NCI-H2227 treated with DMSO at 0.1 percent for 48 hours (cell line): ENCODE measurements at regions not wholly inside any gene's neighbourhood (a gene's known extent, or its start where the extent isn't known, plus 50 kb on each side); places are given as distances from the start of the nearest gene placed in this dataset.
A peak's percentile ranks its signal among the peaks of the same experiment; 100 is the strongest.

ENCODE experiments used
- DNase-seq: peaks from one replicate; lab custom pipeline; 2025; lab: John Stamatoyannopoulos, UW

GRCh38 chr17:72578817-72579470, 458.1 kb downstream of the SOX9 start:
- no peak for DNase-seq

DNA sequence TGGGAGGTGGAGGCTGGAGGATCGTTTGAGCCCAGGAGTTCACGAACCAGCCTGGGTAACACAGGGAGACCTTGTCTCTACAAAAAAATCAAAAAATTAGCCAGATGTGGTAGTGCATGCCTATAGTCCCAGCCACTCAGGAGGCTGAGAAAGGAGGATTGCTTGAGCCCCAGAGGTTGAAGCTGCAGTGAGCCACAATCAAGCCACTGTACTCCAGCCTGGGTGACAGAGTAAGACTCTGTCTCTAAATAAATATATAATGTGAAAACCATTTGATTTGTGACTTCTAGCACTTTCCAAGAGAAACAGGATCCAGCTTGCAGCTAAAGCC, 459.1 kb downstream of the SOX9 start:
- DNase-seq: no peak

DNA sequence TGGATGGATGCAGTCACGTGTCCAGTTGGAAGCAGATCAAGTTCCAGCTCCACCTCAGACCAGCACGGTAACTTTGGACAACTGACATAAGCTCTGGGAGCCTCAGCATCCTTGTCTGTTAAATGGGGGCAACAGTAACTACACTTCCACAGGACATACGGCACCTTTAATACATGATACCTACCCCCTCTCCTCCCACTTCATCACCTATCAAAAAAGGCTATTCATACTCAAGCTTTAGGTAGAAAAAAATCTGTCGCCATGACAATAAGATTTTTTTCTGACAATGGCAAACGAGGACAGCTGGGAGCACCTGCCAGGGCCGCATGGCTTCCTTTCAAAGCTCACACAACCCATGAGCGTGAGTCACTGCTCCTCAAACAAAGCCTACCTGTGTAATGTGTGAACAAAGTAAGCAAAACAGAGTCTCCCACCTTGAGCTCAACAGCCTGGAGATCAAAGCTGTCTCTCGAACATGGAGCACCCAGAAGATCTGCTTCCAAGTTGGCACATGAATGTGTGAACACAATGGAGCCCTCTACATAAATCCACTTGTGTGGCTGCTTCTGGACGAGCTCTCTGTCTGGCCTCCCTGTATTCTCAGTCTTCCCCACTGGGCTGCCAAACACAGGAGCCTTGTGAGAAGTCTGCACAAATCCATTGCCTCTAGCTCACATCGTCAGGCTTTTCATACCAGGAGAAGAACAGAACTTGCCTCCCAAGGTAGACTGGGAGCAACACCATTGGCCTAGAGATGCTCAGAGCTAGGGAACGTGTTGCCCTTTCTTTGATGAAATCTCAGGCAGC, 459.7 kb downstream of the SOX9 start:
- DNase-seq: no peak

GRCh38 chr17:72587156-72587555, 466.3 kb downstream of the SOX9 start:
- no peak for DNase-seq

DNA sequence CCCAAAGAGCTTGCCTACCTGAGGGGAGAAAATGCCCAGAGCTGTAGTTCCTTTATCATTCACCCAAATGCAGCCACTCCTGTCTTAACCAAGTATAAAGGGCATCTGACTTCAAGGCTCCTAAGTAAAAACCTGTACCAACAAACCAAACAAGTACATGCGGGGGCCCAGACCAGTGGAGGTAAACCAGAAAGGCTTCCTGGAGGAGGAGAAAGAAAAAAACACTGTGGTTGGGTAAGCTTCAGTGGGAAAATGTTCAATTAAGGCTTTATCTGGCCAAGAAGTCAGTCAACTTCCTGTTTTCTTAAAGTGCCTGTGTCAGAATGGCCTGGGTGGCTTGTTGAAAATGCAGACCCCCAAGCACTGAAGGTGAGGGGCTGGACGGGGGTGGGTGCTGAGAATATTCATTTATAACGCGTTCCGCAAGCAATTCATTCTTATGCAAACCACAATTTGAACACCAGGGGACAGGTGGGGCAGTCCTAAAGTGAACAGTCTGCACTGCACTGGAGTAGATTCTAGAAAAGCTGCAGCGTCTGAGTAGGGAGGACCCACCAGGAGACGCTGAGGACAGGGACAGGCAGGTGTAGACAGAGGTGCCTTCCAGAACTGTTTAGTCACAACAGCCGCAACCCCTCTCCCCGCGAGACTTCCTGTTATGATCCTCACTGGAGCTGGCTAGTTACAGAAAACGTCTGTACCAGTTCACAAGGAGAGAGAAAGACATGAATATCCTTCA, 467.1 kb downstream of the SOX9 start:
- no peak for DNase-seq

DNA sequence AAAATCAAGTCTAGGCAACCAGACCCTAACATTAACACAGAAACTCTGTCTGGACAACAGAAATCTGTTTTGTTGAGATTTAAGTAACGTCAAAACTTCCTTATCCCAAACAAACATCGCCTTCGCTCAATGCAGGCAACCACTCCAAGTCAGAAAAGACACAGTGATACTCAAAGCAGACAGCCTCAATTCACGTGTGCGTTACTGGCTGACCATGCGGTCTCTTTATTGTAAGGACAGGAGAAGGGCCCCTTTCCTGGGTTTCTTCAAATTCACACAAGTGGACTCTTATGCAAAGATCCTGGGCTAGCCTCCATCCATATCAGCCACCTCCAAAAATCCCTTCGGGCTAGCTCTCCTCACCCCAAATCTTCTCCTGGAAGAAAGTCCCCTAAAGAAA, 467.7 kb downstream of the SOX9 start:
- DNase-seq: no peak

DNA sequence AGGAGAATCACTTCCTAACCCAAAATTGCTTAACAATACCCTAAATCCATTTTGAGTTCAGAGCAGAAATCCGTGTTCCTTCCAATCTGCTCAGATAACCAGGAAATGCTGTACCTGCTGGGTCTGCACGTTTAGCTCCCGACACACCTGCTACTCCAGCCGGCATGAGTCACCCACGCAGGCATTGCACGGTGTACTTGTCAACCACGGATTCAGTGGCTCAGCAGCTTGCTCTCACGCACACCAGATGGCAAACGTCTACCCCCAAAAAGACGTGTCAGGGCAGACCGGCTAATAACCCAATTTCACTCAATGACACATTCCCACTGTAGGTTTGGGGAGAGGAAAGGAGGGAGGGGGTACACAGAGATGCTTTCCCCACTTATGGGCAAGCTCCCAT, 468.1 kb downstream of the SOX9 start:
- DNase-seq: no peak

DNA sequence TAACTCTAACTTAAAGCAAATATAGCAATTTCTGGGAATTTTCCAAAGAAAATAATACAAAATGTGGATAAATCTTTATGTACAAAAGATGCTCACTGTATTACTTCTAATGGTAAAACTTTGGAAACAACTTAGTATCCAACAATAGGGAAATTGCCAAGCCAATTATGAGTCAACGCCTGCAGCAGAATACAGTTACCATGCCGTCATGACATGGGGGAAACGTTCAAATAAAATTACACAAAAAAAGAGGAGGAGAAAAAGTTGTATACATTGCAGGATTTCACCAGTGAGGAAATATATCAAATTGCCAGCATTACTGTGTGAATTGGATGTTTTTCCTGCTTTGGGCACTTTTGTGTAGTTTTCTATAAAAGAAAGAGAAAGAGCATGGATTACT, 469.6 kb downstream of the SOX9 start:
- no peak for DNase-seq

GRCh38 chr17:72590882-72591281, 470.1 kb downstream of the SOX9 start:
- DNase-seq: no peak

DNA sequence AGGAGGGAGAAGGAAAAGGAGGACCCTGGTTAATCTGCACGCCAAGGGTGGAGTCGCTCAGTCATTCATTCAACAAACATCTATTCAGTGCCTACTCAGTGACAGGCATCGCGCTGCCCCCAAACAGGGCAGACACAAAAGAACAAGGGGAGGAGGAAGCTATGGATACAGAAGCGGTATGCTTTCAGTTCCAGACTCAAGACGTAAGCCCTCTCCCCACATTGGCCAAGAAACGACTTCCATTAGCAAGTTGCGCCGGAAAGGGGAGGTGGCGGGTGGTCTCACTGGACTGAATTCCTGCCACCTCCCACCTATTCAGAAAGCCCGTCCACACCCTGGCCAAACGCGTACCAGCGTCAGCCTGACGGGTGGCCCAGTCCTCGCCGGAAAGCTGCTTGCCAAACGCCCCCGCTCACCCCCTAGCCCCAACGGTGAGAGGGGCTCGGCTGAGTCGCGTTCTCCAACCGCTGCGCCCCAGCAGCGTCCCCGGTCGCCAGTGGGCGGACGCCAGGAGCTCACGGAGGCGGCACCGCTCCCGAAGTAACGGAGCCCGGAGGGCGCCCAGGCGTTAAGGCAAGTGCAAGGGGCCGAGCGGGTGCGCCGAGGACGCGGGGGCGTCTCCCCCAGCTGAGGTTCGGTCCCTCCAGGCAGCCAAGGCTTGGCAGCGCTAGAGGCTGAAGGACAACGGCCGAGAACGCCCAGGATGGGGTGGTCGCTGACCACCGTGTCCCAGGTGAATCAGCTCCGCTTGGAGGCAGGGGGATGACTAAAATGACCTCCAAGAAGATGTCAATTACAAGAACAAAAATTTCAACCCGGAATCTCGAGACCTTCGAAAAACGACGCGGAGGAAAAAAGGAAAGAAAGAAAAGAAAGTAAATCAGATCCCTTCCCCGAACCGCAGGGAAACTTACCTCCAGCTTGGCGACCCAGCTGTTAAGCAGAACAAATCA, 470.7 kb downstream of the SOX9 start:
- DNase-seq: no peak

GRCh38 chr17:72592242-72592966, 471.6 kb downstream of the SOX9 start:
- DNase-seq: peak; percentile 77

- DNase-seq: no peak
Measured at GRCh38 chr17:72592967-72593325, 472.1 kb downstream of the SOX9 start.

GRCh38 chr17:72594248-72594647, 473.4 kb downstream of the SOX9 start:
- no peak for DNase-seq
